GM21360 (cell line): ENCODE measurements at regions not wholly inside any gene's neighbourhood (a gene's known extent, or its start where the extent isn't known, plus 50 kb on each side); places are given as distances from the start of the nearest gene placed in this dataset.

ENCODE experiments used
- ATAC-seq: cut with Tn5 transposase; IDR thresholded peaks from one replicate; pipeline ENCODE4 v1.9.1; 2021; ENCODE audit warnings: mild to moderate bottlenecking, moderate library complexity; ENCODE audit not compliant: unreplicated experiment

- ATAC-seq, result no peak
Observed at GRCh38 chr5:4947106-4947505, 193.0 kb upstream of the ADAMTS16 start.

GRCh38 chr5:4947893-4948536 lies 192.1 kb upstream of the ADAMTS16 start:
- ATAC-seq, result no peak

- ATAC-seq, result no peak
Observed at GRCh38 chr5:4949108-4949507, 191.0 kb upstream of the ADAMTS16 start.

GRCh38 chr5:4953576-4953975 lies 186.6 kb upstream of the ADAMTS16 start:
- ATAC-seq, result no peak

GRCh38 chr5:4954048-4954447 lies 186.1 kb upstream of the ADAMTS16 start:
- ATAC-seq, result no peak

GRCh38 chr5:4963265-4963664 lies 176.9 kb upstream of the ADAMTS16 start:
- no peak for ATAC-seq

- ATAC-seq, result no peak
Observed at GRCh38 chr5:4969351-4969750, 170.8 kb upstream of the ADAMTS16 start.

- ATAC-seq, result no peak
Observed at GRCh38 chr5:4970171-4970570, 170.0 kb upstream of the ADAMTS16 start.

- ATAC-seq, result no peak
Observed at GRCh38 chr5:4976902-4977301, 163.2 kb upstream of the ADAMTS16 start.

- no peak for ATAC-seq
Observed at GRCh38 chr5:4977416-4978110, 162.6 kb upstream of the ADAMTS16 start.

- no peak for ATAC-seq
Observed at GRCh38 chr5:4980201-4980600, 159.9 kb upstream of the ADAMTS16 start.

GRCh38 chr5:4981608-4982007 lies 158.5 kb upstream of the ADAMTS16 start:
- no peak for ATAC-seq

GRCh38 chr5:4983701-4984100 lies 156.4 kb upstream of the ADAMTS16 start:
- no peak for ATAC-seq

- ATAC-seq, result no peak
Observed at GRCh38 chr5:4984461-4984860, 155.7 kb upstream of the ADAMTS16 start.

- no peak for ATAC-seq
Observed at GRCh38 chr5:4987431-4987830, 152.7 kb upstream of the ADAMTS16 start.

GRCh38 chr5:4989118-4989517 lies 151.0 kb upstream of the ADAMTS16 start:
- ATAC-seq, result no peak

- no peak for ATAC-seq
Observed at GRCh38 chr5:4990017-4990416, 150.1 kb upstream of the ADAMTS16 start.

- ATAC-seq, result no peak
Observed at GRCh38 chr5:4990462-4990861, 149.7 kb upstream of the ADAMTS16 start.

GRCh38 chr5:4991925-4992324 lies 148.2 kb upstream of the ADAMTS16 start:
- no peak for ATAC-seq

GRCh38 chr5:4995014-4995413 lies 145.1 kb upstream of the ADAMTS16 start:
- no peak for ATAC-seq

- no peak for ATAC-seq
Observed at GRCh38 chr5:5005353-5005752, 134.8 kb upstream of the ADAMTS16 start.

GRCh38 chr5:5006548-5006947 lies 133.6 kb upstream of the ADAMTS16 start:
- ATAC-seq, result no peak

- ATAC-seq, result no peak
Observed at GRCh38 chr5:5009240-5009639, 130.9 kb upstream of the ADAMTS16 start.
